HG03354 (cell line): ENCODE measurements at regions not wholly inside any gene's neighbourhood (a gene's known extent, or its start where the extent isn't known, plus 50 kb on each side); places are given as distances from the start of the nearest gene placed in this dataset.

Source experiments
- ATAC-seq: cut with Tn5 transposase; IDR thresholded peaks from one replicate; pipeline ENCODE4 v1.9.1; 2021; ENCODE audit warnings: mild to moderate bottlenecking; ENCODE audit not compliant: unreplicated experiment, poor library complexity, severe bottlenecking

DNA sequence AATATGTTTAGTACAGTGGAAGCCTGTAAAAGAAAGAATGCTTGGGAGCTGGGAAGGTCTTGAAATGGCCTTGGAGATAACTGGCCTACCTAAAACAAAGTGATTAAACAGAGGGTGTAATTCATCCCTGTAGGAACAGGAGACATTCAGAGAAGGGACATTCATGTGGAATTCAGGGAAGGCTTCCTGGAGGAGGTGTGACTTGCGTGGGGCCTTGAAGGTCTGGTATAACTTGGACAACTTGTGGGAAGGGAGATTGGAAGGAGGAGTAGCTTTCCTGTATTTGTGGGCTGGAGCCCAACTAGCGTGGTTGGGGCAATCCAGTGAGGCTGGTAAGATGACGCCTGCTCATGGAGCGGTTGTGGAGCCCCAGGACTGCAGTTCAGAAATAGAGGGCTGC is 156.4 kb downstream of the AACS start:
- ATAC-seq, result no peak

DNA sequence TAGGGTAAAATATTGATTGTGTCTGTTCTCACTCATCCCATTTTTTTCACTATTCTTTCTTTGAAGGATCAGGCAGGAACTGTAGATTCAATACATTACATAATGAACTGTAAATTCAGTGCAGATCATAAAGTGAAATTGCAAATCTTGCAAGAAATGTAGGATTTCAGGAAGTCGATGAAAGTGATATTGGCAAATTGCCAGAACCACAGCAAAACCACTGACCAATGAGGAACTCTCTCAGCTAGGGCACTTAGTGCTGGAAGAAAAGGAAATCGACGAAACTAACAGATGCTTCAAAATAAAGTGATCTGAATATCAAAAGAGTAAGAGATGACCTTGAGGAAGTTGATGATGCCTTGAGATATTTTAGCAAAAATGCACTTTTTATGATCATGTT is 157.6 kb downstream of the AACS start:
- no peak for ATAC-seq

DNA sequence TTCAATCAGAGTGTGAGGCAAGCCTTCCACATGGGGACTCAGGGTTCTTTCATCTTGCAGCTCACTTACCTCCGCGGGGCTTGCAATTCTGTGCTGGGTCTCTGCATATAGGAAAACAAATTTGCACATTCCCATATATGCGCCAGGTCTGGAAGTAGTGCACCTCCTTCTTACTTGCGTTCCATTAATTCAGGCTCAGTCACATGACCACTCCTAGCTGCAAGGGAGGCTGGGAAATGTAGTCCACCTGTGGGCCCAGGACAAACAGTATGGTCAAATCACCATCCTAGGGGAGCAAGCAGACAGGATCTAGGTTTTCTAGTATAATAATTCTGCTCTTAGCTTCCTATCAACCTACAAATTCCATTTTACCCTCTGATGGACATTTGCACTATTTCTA is 160.4 kb downstream of the AACS start:
- no peak for ATAC-seq

DNA sequence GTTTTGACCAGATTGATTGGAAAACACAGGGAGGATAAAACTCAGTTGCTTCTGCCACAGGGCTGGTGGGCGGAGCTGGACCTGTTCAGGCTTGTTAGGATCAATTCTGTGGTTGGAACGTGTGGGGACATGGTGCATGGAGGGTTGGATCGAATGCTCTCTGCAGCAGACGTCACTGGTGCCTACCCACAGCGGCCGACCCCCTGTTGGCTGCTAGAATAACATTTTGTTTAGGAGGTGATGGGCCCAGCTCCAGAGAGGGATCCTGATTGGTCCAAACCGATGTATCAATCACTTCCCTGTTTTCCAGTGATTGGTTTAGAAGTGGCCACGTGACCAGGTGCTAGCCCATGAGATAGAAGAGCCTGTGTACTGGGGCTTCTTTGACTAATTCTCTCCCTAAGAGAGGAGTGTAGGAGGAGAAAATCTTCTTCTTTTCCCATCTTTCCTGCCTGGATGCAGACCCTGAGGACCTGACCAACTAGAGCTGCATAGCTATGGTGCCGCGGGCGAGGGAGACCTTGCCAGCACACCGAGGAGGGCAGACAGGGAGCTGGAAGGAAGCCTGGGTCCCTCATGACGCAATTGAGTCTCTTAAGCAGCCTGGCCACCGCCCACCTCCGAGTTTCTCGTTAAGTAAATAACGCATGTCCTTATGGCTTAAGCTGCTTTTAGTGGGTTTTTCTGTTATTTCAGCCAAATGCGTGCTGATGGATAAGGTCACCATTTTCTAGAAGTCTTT is 163.5 kb downstream of the AACS start:
- ATAC-seq, result no peak

DNA sequence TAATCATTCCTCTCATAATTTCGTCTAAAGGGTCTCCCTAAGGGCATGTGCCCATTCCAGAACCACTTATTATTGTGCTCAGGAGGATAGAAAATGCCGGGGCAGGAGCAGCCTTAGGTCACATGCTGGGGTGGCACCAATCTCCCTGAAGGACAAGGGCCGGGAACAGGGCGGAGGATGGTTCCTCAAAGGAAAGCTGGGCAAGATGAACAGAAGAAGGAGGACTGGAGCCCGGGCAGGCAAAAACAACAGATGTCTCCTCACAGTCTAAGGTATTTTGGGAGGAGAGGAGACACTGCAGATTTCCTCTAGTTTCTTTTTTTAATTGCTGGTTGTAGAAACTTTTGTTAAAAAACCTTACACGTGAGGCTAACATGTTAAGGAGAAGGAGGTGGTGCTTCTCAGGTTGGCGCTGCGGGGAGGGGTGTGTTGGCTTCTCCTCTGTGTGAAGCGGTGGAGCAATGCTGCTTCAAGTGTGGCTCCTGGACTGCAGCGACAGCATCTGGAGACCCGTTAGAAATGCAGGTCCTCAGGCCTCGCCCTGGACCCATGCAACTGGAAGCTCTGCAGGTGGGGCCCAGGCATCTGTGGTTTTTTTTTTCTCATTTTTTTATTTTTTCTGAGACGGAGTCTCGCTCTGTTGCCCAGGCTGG is 164.8 kb downstream of the AACS start:
- ATAC-seq, result no peak

DNA sequence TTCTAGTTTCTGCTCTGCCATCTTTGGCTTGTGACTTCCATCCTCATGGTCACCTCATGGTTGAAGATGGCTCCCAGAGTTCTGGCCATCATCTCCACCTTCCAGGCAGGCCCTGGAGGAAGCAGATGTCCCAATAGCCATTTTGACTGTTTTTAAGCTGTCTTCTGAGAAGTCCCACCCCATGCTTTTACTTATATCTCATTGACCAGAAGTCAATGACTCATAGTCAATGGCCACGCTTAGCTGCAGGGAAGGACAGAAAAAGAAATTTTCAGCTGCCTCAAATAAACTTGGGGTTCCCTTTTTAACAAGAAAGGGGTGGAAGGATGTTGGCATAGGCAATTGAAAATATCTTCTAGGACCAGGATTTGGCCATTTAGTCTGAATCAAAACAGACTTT is 168.1 kb downstream of the AACS start:
- ATAC-seq, result no peak

DNA sequence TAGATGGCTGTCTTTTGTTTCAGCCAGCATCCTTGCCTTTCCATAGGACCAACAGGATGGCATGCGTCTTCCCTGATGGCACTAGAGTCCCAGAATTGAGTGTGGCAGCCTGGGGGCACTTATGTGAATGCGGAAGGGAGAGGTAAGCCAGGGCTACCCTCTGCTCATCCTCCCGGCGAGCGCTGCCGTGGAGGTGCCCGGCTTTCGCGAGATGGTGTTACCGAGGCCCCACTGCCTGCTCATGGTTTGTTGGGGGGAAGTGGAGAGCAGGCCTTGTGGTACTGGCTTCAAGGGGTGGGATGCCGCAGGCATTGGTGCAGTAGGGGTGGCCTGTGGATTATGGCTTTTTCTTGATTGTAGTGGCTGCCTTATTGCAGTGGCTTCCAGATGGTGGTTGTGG is 174.3 kb downstream of the AACS start:
- ATAC-seq, result no peak

DNA sequence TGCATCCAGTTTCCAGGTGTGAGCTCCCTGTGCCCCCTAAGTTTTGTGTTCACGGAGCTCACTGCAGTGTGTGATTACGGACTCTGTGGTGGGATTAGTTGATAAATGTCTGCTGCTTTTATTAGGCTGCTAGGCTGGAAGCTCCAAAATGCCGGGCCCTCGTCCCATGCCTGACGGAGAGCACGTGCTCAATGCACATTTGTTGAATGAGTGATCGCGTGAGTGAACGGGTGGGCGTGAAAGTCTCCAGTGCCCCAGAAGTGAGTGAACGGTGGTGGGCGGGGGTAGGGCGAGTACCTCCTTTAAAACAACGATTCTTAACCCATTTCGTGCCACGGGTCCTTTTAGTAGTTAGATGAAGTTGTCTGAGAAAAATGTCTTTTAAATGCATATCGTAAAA is 175.5 kb downstream of the AACS start:
- ATAC-seq, result no peak

DNA sequence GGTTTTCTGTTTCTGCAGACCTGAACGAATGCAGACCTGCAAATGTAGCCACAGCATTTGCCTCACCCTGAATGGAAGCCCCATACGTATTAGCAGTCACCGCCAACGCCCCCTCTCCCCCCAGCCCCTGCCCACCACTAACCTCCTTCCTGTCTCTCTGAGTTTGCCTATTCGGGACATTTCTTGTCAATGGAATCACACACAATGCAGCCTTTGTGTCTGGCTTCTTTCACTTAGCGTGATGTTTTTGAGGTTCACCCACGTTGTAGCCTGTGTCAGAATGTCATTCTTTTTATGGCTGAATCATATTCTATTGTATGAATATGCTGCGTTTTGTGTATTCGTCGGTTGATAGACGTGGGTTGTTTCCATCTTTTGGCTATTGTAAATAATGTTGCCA is 178.6 kb downstream of the AACS start:
- no peak for ATAC-seq

DNA sequence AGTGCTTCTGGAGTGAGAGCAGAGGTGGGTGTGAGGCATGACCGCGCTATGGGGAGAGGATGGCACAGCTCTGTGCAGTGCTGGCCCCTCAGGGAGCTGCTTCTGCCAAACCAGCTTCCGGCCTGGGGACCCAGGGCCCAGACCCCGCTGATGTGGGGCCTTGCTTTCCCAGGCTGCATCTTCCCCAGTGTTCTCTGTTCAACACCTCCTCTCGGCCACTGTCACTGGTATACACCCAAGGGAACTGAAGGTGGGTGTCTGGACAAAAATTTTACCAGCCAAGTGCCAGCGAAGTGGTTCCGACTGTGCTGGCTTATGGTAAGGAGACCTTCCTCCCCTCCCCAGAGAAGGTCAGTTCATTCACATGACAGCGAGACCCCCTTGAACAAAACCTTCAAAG is 179.1 kb downstream of the AACS start:
- no peak for ATAC-seq

DNA sequence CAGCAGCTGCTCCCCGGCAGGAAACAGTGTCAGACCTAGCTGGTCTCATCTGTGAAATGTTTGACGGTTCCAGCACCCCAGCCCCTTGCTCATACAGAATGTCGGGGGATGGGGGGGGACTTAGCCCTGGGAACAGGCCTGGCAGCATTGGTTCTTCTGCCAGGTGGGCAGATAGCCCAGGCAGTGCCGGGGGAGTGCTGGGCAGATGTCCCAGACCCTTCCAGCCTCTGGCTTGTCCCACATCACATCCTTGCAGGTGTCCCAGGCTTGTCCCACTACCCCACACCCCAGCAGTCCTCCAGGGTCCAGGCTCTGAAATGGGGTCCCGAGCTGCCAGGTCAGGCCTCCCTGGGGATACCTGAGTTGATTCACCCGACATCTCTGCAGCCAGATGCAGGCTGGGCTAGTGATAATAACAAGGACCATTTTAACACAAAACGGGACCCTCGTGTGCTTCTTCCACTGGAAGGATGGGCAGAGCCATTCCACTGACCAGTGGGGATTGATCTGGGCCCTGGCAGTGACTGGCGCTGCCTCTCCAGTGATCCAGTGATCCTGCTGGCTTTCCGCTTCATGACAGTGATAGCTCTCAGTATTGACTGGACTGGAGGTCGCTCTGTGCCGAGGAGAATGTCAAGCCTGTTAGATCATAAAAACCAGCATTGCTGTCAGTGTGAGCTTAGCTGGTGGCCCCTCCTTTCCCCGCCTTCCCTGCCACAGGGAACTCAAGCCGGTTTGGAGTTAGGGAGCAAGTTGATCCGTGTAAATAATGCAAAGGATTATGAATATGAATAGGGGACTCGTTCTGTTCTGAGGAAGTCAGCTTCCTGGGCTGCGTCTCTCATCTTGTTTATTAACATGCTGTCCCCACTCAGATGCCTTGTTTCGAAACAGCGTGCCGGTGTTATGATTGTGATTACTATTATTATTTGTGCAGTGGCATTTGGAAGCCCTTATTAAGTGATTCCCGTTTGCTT is 180.6 kb downstream of the AACS start:
- ATAC-seq, result no peak

DNA sequence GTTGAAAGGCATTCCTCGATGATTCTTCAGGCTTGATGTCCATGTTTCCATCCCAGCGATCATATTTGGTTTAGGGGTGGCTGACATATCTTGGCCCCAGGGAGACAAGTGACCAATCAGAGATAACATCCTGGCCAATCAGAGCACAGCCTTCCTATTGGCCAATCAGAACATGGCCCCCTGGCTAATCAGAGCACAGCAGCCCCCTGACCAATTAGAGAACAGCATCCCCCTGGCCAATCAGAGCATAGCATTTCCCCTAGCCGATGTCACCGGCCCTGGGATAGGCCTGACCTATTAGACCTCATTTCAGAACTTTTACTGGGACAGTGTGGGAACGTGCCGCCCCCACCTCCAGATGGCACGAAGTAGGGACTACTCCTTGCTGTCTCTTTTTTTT is 182.2 kb downstream of the AACS start:
- ATAC-seq, result no peak

DNA sequence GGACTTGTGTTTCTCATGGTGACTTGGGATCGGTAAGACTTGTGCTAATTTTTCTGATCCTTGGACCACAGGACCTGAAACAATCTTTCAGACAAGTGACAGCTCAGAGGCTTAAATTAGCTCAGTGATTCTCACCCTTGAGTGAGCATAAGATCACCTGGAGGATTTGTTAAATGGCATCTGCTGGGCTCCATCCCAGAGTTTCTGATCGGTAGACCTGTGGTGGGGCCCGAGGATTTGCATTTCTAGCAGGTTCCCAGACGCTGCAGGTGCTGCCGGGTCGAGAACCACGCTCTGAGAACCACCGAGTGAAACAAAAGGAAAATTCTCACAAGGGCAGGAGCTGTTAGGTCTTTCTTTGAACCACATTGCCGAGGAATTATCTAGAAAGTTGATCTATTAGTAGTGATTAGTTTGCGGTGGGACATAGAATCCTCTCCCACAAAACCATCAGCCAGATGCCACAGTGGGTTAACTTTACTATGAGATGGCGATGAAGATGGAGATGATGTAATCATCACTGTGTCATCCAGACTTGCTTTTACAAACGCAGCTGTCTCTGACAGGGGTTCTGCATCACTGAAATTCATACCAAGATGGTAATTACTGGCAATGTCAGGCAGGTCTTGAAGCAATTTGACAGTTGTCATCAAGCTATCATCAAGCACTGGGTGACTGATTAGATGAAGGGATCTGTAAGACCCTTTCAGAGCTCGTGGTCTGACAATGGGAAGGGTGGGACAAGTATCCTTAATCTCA is 184.0 kb downstream of the AACS start:
- no peak for ATAC-seq

DNA sequence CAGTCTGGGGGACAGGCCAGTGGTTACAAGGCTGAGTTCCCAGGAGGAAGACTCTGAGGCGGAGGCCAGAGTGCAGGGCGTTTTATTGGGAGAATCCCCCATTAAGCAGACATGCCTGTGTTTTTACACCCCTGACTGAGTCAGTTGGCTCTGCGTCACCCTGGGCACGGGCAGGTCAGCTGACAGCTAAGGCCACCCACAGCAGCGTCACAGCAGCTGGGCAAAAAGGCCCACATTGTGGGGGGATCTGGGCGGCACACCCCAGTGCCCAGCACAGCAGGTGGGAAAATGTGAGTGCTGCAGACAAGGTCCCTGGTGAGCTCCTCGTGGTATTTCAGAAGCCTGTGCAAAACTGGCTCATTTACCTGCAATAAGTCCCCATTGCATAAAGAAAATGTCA is 184.7 kb downstream of the AACS start:
- no peak for ATAC-seq

DNA sequence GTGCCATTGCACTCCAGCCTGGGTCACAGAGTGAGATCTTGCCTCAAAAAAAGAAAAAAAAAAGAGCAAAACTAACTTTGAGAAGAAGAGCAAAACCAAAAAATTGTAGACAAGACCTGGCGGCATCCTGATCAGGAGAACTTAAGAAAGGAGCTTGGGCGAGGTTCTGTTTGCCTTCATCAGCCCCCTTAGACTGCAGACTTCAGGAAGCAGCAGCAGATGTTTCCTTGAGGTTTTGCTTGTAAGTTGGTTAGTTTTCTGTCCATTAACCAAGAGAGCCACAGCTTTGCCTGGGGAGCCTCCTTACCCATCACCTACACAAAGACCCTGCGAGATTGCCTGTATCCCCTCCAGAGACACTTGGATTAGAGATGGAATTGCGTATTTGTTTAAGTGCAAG is 189.0 kb downstream of the AACS start:
- no peak for ATAC-seq

DNA sequence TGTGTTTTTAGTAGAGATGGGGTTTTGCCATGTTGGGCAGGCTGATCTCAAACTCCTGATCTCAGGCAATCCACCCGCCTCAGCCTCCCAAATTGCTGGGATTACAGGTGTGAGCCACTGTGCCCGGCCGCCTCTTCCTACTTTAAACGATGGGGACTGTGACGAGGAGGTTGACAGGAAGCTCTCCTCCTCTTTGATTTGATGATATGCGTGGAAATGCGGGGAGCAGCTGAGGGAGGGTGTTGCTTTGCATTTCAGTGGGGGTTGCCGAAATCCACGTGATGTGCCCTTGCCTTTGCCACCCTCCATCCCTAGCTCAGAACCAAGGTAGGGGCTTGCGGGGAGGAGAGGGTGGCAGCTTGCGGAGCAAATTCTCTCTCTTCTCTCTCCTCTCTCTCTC is 189.6 kb downstream of the AACS start:
- no peak for ATAC-seq

DNA sequence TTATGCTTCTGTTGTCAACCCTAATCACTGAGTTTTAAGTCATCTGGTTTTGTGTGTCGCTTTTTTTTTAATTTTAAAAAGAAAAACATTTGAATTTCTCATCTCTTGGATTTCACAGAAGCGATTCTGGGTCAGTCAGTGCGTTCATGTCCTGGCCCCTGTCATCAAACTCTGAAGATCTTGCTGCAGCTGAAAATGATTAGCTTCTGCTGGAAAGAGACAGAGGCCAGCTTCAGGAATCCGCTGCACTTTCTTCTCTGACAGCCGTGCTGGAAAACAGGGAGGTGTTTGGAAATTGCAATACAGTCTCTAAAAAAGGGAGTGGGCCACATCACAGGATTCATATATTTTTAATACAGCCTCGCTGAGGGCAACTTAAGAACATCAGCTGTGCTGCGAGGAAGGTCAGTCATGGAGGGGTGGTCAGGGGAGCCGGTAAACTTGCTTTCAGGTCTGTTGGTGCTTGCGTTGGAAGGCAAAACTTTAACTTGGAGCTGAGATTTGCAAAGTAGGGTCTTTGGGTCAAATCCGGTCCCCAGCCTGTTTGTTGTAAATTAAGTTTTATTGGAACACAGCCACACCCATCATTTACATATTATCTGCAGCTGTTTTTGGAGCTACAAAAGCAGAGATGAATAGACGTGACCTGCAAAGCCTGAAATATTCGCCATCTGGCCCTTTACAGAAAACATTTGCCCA is 190.8 kb downstream of the AACS start:
- ATAC-seq, result no peak

DNA sequence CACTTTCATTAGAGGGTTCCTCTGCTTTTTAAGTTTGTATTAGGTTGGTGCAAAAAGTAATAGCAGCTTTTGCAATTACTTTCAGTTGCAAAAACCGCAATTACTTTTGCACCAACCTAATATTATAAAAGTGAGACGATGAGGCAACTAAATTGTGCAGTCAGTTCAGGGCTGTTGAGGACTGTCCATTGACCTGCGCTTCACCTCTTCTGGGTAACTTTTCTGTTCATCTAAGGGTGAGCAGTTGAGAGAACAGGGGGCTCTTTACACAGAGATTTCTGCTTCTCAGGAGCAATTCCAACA is 191.3 kb downstream of the AACS start:
- ATAC-seq, result no peak

DNA sequence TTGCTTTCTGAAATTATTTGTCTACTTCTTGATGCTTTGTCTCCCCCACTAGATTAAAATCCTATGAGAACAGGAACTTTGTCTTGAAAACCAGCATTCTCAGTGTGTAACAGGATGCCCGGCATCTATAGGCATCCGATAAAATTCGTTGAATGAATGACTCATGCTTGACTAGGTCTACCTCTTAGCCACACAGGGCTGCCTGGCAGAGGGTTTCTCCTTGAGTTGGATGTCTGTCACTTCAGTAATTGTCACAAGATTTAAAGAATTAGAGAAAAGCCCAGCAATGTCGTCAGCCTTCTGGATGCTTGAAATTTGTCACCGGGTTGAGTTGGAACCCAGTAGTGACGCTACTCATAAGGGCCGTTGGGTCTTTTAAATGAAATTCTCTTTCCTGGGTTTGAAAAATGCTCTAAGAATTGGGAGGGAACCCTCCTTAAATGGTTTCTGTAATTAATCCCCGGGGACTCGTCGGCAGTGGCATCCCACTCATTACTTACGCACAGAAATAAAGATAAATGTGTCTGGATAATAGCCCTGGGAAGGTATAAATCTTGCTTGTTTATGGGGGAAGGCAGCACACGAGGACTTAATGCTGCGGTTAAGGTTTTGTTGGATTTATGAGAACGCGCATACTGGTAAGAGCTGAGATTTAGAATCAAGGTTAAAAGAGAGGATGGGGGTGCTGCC is 194.1 kb downstream of the AACS start:
- no peak for ATAC-seq
